VCaP (cell line): ENCODE measurements at regions not wholly inside any gene's neighbourhood (a gene's known extent, or its start where the extent isn't known, plus 50 kb on each side); places are given as distances from the start of the nearest gene placed in this dataset.

Experiments used
- H3K27ac ChIP-seq: fragments of 450-650 bp; 2 replicates; pipeline ENCODE4 v1.5.1; 2017
- TF ChIP-seq, protein P1 (sequence below): fragments of 450-650 bp; conservative IDR thresholded peaks from 2 replicates; pipeline ENCODE4 v1.5.1; 2017; ENCODE audit warnings: mild to moderate bottlenecking, moderate library complexity

DNA sequence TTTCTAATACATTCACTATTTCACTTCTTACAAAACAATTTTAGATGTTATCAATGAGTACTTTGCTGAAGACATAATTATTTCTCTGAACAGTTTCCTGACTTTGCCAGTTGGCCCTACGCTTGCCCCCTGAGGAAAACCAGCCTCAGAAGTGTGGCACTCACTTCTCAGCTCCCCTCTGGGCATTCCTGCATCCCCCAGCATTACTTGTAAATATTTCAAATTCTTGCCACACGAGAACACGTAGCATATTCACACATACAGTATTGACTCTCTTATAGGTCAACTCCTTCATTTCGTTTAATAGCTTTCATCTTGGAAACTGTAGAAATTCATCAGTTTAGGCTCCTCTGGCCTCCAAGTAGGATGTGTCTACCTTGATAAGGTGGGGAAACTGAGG is 65.2 kb downstream of the OTX2 start:
- TF ChIP-seq, protein P1, sequence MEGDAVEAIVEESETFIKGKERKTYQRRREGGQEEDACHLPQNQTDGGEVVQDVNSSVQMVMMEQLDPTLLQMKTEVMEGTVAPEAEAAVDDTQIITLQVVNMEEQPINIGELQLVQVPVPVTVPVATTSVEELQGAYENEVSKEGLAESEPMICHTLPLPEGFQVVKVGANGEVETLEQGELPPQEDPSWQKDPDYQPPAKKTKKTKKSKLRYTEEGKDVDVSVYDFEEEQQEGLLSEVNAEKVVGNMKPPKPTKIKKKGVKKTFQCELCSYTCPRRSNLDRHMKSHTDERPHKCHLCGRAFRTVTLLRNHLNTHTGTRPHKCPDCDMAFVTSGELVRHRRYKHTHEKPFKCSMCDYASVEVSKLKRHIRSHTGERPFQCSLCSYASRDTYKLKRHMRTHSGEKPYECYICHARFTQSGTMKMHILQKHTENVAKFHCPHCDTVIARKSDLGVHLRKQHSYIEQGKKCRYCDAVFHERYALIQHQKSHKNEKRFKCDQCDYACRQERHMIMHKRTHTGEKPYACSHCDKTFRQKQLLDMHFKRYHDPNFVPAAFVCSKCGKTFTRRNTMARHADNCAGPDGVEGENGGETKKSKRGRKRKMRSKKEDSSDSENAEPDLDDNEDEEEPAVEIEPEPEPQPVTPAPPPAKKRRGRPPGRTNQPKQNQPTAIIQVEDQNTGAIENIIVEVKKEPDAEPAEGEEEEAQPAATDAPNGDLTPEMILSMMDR, result no peak
- no peak overlapping the region for H3K27ac ChIP-seq

DNA sequence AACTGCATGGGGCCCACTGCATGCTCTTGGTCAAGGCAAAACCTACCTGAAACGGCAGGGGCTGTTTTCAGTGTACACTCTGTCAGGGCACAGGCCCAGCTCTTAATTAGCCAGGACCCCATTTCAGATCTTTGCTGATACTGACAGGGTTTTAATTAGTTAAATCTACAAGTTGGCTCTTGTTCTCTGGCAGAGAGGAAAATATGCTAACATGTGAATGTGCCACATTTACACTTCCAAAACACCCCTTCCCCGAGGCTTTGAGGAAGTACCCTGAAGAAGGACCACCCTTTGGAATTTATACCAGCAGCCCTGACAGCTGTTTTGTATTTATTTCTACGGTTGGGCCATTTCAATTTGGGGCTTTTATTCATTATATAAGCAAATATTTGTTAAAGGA is 66.3 kb downstream of the OTX2 start:
- H3K27ac ChIP-seq, result no peak overlapping the region
- TF ChIP-seq, protein P1, result no peak

DNA sequence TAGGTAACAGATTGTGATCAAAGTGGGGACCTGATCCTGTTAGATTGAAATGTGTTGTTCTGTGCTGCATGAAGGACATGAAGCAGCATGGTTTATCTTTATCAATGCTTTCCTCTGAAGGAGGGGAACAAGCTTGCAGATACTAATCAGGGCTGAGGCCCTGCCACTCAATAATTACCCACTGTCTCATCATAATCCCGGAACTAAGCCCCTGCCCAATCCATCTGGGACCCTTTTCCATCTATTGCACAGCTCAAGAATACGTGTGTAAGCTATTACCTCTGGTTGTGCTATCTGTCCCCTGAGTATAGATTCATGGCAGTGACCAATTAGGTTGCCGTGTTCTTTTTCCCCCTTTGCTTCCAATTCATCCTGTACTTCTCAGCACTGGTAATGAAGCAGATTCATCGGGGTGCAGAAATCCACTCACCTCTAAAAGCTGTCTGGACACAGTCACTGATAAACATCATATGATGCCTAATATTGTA is 67.8 kb downstream of the OTX2 start:
- TF ChIP-seq, protein P1, result no peak
- H3K27ac ChIP-seq, result no peak overlapping the region

DNA sequence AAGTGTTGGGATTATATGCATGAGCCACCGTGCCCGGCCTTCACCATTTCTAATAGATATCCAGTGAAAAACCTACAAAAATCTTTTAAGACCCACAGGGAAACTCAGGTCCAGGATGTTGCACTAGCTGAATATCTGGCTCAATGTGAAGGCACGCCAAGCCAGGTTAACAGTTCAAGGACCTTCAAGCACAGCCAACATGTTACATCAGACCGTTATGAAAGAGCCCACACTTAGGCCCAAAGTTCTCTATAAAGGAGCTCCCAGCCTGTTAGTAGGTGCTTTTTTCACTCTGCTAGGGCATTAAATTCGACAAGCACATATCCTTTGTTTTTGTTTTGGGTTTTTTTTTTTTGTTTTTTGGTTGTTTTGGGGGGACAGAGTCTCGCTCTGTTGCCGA is 69.0 kb downstream of the OTX2 start:
- no peak overlapping the region for H3K27ac ChIP-seq
- TF ChIP-seq, protein P1, result no peak

DNA sequence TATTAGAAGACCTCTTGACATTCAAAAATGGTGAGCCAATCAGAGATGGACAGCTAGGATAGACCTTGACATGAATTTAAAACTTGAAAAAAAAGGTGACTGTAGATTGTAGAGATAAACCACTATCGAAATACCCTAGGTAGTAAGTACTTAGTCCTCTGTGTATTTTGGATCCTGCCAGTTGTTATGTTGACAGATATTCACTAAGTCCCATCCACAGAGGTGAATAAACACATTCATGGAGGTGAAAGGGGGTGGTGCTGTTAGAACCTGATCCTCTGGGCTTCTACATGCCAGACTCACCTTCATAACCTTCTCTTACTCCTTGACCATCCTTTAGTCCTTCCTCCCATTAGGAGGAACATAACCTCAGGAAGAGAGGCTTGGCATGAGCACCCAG is 72.3 kb downstream of the OTX2 start:
- TF ChIP-seq, protein P1, result no peak
- H3K27ac ChIP-seq, result no peak overlapping the region

DNA sequence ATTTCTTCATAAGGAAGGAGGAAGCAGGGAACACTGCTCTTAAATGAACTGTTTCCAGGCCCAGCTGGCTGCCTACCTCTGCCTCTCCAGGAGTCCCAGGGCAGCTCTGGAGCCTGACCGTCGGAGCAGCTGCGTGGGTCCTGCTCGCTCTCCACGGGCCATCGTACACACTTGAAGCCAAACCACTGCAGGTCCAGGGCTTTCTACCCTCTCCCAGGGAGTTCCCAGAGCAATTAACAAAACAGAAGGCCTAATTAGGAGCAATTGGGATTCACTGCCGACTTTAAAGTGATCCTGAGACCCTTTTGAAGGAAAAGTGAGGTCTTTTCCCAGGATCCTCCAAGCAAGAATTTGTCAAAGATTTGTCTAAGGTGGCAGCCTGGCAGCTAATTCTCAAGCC is 76.9 kb downstream of the OTX2 start:
- no peak overlapping the region for H3K27ac ChIP-seq
- TF ChIP-seq, protein P1, result no peak

DNA sequence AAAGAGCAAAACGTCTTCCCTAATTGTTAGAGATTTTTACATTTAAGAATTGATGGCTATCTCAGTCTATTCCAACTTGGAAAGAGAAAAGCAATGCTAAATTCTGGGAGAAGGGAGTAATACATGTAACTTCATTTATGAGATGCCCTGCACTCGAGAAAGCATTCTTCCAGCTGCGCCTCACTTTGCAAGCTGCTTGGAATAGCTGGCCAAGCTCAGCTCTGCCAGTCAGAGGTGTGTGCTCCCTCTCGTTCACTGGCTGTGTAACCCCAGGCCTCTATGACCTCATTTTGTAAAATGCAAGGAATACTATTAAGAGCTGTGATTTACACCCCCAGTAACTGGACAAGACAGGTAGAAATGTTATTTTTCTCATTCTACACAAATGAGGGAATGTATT is 79.1 kb downstream of the OTX2 start:
- TF ChIP-seq, protein P1, result no peak
- no peak overlapping the region for H3K27ac ChIP-seq
